MM.1S (cell line): ENCODE measurements at regions not wholly inside any gene's neighbourhood (a gene's known extent, or its start where the extent isn't known, plus 50 kb on each side); places are given as distances from the start of the nearest gene placed in this dataset.

Experiments
- DNase-seq: peaks from one replicate; pipeline ENCODE4 v3.0.0-alpha.2; 2015
- H2AFZ ChIP-seq: fragments of 300-600 bp; sonication (generic); 2 replicates; pipeline ENCODE4 v1.6.0; 2016; ENCODE audit warnings: antibody characterized with exemption, low read length
- H3F3A ChIP-seq: fragments of 300-600 bp; sonication (generic); 2 replicates; pipeline ENCODE4 v1.6.1; 2016; ENCODE audit warnings: mild to moderate bottlenecking, antibody characterized with exemption, low read length, moderate library complexity, mixed read lengths; ENCODE audit not compliant: insufficient read depth
- H3K27ac ChIP-seq: fragments of 300-600 bp; sonication (generic); 2 replicates; pipeline ENCODE4 v1.5.1; 2016; ENCODE audit warnings: mild to moderate bottlenecking, low read length
- H3K27me3 ChIP-seq: fragments of 300-600 bp; sonication (generic); replicated peaks from 2 replicates; pipeline ENCODE4 v1.6.0; 2016; ENCODE audit warnings: low read length; ENCODE audit not compliant: insufficient read depth
- H3K36me3 ChIP-seq: fragments of 300-600 bp; sonication (generic); replicated peaks from 2 replicates; pipeline ENCODE4 v1.6.1; 2016; ENCODE audit warnings: mild to moderate bottlenecking, low read length, mixed read lengths; ENCODE audit not compliant: insufficient read depth
- H3K4me1 ChIP-seq: fragments of 300-600 bp; sonication (generic); 2 replicates; pipeline ENCODE4 v1.6.1; 2016; ENCODE audit warnings: low read length, mixed read lengths
- H3K4me2 ChIP-seq: fragments of 300-600 bp; sonication (generic); 2 replicates; pipeline ENCODE4 v1.6.0; 2016; ENCODE audit warnings: low read depth, low read length
- H3K4me3 ChIP-seq: fragments of 300-600 bp; sonication (generic); 2 replicates; pipeline ENCODE4 v1.5.1; 2016; ENCODE audit warnings: low read length, mixed read lengths
- H3K79me2 ChIP-seq: fragments of 300-600 bp; sonication (generic); 2 replicates; pipeline ENCODE4 v1.6.1; 2016; ENCODE audit warnings: mixed run types, low read length, mixed read lengths
- H3K9ac ChIP-seq: fragments of 300-600 bp; sonication (generic); 2 replicates; pipeline ENCODE4 v1.6.1; 2016; ENCODE audit warnings: low read length, mixed read lengths
- H3K9me2 ChIP-seq: fragments of 300-600 bp; sonication (generic); replicated peaks from 2 replicates; pipeline ENCODE4 v1.6.1; 2016; ENCODE audit warnings: mild to moderate bottlenecking, low read length, mixed read lengths; ENCODE audit not compliant: insufficient read depth
- H3K9me3 ChIP-seq: fragments of 300-600 bp; sonication (generic); replicated peaks from 2 replicates; pipeline ENCODE4 v1.6.1; 2016; ENCODE audit warnings: mild to moderate bottlenecking, low read length, mixed read lengths; ENCODE audit not compliant: insufficient read depth
- H4K20me1 ChIP-seq: fragments of 300-600 bp; sonication (generic); 2 replicates; pipeline ENCODE4 v1.6.1; 2016; ENCODE audit warnings: mild to moderate bottlenecking, low read length, moderate library complexity, mixed read lengths; ENCODE audit not compliant: insufficient read depth
- EZH2 ChIP-seq: fragments of 300-600 bp; sonication (generic); optimal IDR thresholded peaks from 2 replicates; pipeline ENCODE3; 2017; ENCODE audit warnings: low read depth, mild to moderate bottlenecking, antibody characterized with exemption, low read length, mixed read lengths
- EZH2phosphoT487 ChIP-seq: fragments of 300-600 bp; sonication (generic); IDR thresholded peaks from 2 replicates; pipeline ENCODE4 v1.6.1; 2018; ENCODE audit warnings: antibody characterized with exemption, low read length
- TF ChIP-seq, protein P1 (sequence below): fragments of 300-600 bp; sonication (generic); IDR thresholded peaks from 2 replicates; pipeline ENCODE4 v1.5.1; 2016; ENCODE audit warnings: antibody characterized with exemption, low read length, mixed read lengths

GRCh38 chr1:83718338-83718737, 280.6 kb downstream of the TTLL7 start:
- no peak for TF ChIP-seq EZH2

GRCh38 chr1:83717785-83718184, 281.1 kb downstream of the TTLL7 start:
- TF ChIP-seq EZH2phosphoT487, result no peak
- TF ChIP-seq, protein P1, sequence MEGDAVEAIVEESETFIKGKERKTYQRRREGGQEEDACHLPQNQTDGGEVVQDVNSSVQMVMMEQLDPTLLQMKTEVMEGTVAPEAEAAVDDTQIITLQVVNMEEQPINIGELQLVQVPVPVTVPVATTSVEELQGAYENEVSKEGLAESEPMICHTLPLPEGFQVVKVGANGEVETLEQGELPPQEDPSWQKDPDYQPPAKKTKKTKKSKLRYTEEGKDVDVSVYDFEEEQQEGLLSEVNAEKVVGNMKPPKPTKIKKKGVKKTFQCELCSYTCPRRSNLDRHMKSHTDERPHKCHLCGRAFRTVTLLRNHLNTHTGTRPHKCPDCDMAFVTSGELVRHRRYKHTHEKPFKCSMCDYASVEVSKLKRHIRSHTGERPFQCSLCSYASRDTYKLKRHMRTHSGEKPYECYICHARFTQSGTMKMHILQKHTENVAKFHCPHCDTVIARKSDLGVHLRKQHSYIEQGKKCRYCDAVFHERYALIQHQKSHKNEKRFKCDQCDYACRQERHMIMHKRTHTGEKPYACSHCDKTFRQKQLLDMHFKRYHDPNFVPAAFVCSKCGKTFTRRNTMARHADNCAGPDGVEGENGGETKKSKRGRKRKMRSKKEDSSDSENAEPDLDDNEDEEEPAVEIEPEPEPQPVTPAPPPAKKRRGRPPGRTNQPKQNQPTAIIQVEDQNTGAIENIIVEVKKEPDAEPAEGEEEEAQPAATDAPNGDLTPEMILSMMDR, result no peak
- no peak for TF ChIP-seq EZH2
- H3K27ac ChIP-seq, result no peak overlapping the region
- no peaks in the 10 kb centered on the region for H3K9me3 ChIP-seq
- no peaks in the 10 kb centered on the region for H3K9me2 ChIP-seq
- H3K4me2 ChIP-seq, result no peak overlapping the region
- H3K36me3 ChIP-seq, result no peaks in the 10 kb centered on the region
- H3K79me2 ChIP-seq, result no peaks in the 10 kb centered on the region
- no peak overlapping the region for H2AFZ ChIP-seq
- DNase-seq, result no peak
- H4K20me1 ChIP-seq, result no peaks in the 10 kb centered on the region
- no peaks in the 10 kb centered on the region for H3K27me3 ChIP-seq
- no peaks in the 10 kb centered on the region for H3F3A ChIP-seq
- H3K9ac ChIP-seq, result no peak overlapping the region
- H3K4me1 ChIP-seq, result no peaks in the 10 kb centered on the region
- H3K4me3 ChIP-seq, result no peak overlapping the region

More at GRCh38 chr1:83718338-83718737, 280.6 kb downstream of the TTLL7 start:
- Histone ChIP-seq H3K9me3 (no peaks in the 10 kb centered on the region), H2AFZ (no peak overlapping the region), H3K9ac (no peak overlapping the region), H3K4me3 (no peak overlapping the region), H3K79me2 (no peaks in the 10 kb centered on the region), H3K36me3 (no peaks in the 10 kb centered on the region), H3K27ac (no peak overlapping the region), H3K27me3 (no peaks in the 10 kb centered on the region), H3F3A (no peaks in the 10 kb centered on the region), H3K4me2 (no peak overlapping the region), H3K4me1 (no peaks in the 10 kb centered on the region), H3K9me2 (no peaks in the 10 kb centered on the region), H4K20me1 (no peaks in the 10 kb centered on the region)
- no peak for DNase-seq

- no peak overlapping the region for H3K9ac ChIP-seq
- no peaks in the 10 kb centered on the region for H3K27me3 ChIP-seq
- no peaks in the 10 kb centered on the region for H3K79me2 ChIP-seq
- no peaks in the 10 kb centered on the region for H3K4me1 ChIP-seq
- H3K4me3 ChIP-seq, result no peak overlapping the region
- H2AFZ ChIP-seq, result no peak overlapping the region
- H3K27ac ChIP-seq, result no peak overlapping the region
- H3K9me2 ChIP-seq, result no peaks in the 10 kb centered on the region
- no peaks in the 10 kb centered on the region for H3F3A ChIP-seq
- H4K20me1 ChIP-seq, result no peaks in the 10 kb centered on the region
- no peak overlapping the region for H3K4me2 ChIP-seq
- TF ChIP-seq EZH2phosphoT487 (no peak), EZH2 (no peak)
- TF ChIP-seq, protein P1, result no peak
- no peak for DNase-seq
- H3K9me3 ChIP-seq, result no peaks in the 10 kb centered on the region
- no peaks in the 10 kb centered on the region for H3K36me3 ChIP-seq
These were observed 282.3 kb downstream of the TTLL7 start for GRCh38 chr1:83716641-83717040.

DNA sequence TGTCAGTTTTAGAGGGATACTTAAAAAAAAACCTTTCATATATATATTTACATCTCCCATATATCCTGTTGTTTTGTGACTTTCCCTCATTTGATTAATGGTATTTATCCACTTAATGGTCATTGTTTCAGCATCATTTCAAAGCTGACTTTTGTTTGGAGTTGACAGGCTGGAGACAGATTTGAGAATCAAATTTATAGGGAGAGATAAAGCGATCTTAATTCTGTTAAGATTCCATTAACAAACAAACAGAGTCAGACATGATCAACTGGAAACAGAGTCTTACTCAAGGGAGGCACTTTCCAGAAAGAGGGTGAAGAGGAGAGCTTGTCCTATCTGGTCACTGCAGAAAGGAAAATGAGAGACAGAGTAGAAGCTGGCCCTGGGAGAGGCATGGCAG, 283.4 kb downstream of the TTLL7 start:
- Histone ChIP-seq H3K9me3 (no peaks in the 10 kb centered on the region), H3K36me3 (no peaks in the 10 kb centered on the region), H3K27me3 (no peaks in the 10 kb centered on the region), H3K79me2 (no peaks in the 10 kb centered on the region), H3F3A (no peaks in the 10 kb centered on the region), H3K4me3 (no peak overlapping the region), H2AFZ (no peak overlapping the region), H3K27ac (no peak overlapping the region), H3K9ac (no peak overlapping the region), H3K9me2 (no peaks in the 10 kb centered on the region), H3K4me2 (no peak overlapping the region), H4K20me1 (no peaks in the 10 kb centered on the region), H3K4me1 (no peaks in the 10 kb centered on the region)
- no peak for TF ChIP-seq EZH2
- TF ChIP-seq, protein P1, result no peak
- DNase-seq, result no peak
